HepG2 (cell line): ENCODE measurements at regions not wholly inside any gene's neighbourhood (a gene's known extent, or its start where the extent isn't known, plus 50 kb on each side); places are given as distances from the start of the nearest gene placed in this dataset.

Experiments
- CREB1 ChIP-seq, 2 experiments: fragments of 450-650 bp in 1 of 2; IDR thresholded peaks; 2 replicates each; pipeline ENCODE4 v1.6.1; 2016 to 2017; ENCODE audit warnings: control low read depth in 1 of 2, mild to moderate bottlenecking in 1 of 2, missing compliant biosample characterization in 1 of 2, missing genetic modification characterization in 1 of 2
- GABPA ChIP-seq, 2 experiments: IDR thresholded peaks; 2 replicates each; pipeline ENCODE4 v1.6.1; 2011 to 2016; ENCODE audit warnings: low read depth in 2 of 2, low read length in 1 of 2, missing biosample characterization in 1 of 2, missing genetic modification characterization in 1 of 2
- LCORL ChIP-seq, 2 experiments: fragments of 450-650 bp in 1 of 2; sonication (generic) in 1 of 2; formaldehyde crosslinking in 1 of 2; IDR thresholded peaks; 2 replicates each; pipeline versions ENCODE4 v1.5.0 to v1.6.1; 2017 to 2020; ENCODE audit warnings: antibody characterized with exemption in 1 of 2, missing genetic modification reagents in 1 of 2
- MTF1 ChIP-seq: sonication (generic); formaldehyde crosslinking; IDR thresholded peaks from 2 replicates; pipeline ENCODE4 v1.5.0; 2020; ENCODE audit warnings: missing genetic modification reagents
- NCOA1 ChIP-seq: sonication (generic); formaldehyde crosslinking; IDR thresholded peaks from 2 replicates; pipeline ENCODE4 v1.9.0; 2021; ENCODE audit warnings: missing genetic modification reagents
- NCOA2 ChIP-seq: sonication (generic); formaldehyde crosslinking; IDR thresholded peaks from 2 replicates; pipeline ENCODE4 v1.8.0; 2022; ENCODE audit warnings: inconsistent platforms
- SMYD3 ChIP-seq: sonication (generic); formaldehyde crosslinking; IDR thresholded peaks from 2 replicates; pipeline ENCODE4 v1.8.1; 2023; ENCODE audit warnings: mild to moderate bottlenecking, missing genetic modification reagents
- TBL1XR1 ChIP-seq: fragments of 150-350 bp; IDR thresholded peaks from 2 replicates; pipeline ENCODE4 v1.6.1; 2014; ENCODE audit warnings: borderline replicate concordance, low read length; ENCODE audit not compliant: partially characterized antibody
- TFAP4 ChIP-seq: sonication (generic); IDR thresholded peaks from 2 replicates; pipeline ENCODE4 v1.6.1; 2016; ENCODE audit warnings: low read depth, borderline replicate concordance
- ZNF281 ChIP-seq: sonication (generic); formaldehyde crosslinking; IDR thresholded peaks from 2 replicates; pipeline ENCODE4 v1.4.0; 2020; ENCODE audit warnings: missing genetic modification reagents, borderline replicate concordance
- ZNF775 ChIP-seq: sonication (generic); formaldehyde crosslinking; IDR thresholded peaks from 2 replicates; pipeline ENCODE4 v1.4.0; 2020; ENCODE audit warnings: missing genetic modification reagents, mild to moderate bottlenecking, moderate library complexity, borderline replicate concordance
- ZNF883 ChIP-seq: sonication (generic); formaldehyde crosslinking; IDR thresholded peaks from 2 replicates; pipeline ENCODE4 v1.5.1; 2020; ENCODE audit warnings: mild to moderate bottlenecking, missing genetic modification reagents; ENCODE audit errors: not compliant biosample characterization
- TF ChIP-seq, protein P1 (sequence below): sonication (generic); formaldehyde crosslinking; IDR thresholded peaks from 2 replicates; pipeline ENCODE4 v1.4.0; 2020; ENCODE audit warnings: missing genetic modification reagents, mild to moderate bottlenecking, borderline replicate concordance
- TF ChIP-seq, protein P2 (sequence below): IDR thresholded peaks from 2 replicates; pipeline ENCODE4 v1.6.1; 2016; ENCODE audit warnings: low read depth, missing genetic modification reagents, missing compliant biosample characterization

DNA sequence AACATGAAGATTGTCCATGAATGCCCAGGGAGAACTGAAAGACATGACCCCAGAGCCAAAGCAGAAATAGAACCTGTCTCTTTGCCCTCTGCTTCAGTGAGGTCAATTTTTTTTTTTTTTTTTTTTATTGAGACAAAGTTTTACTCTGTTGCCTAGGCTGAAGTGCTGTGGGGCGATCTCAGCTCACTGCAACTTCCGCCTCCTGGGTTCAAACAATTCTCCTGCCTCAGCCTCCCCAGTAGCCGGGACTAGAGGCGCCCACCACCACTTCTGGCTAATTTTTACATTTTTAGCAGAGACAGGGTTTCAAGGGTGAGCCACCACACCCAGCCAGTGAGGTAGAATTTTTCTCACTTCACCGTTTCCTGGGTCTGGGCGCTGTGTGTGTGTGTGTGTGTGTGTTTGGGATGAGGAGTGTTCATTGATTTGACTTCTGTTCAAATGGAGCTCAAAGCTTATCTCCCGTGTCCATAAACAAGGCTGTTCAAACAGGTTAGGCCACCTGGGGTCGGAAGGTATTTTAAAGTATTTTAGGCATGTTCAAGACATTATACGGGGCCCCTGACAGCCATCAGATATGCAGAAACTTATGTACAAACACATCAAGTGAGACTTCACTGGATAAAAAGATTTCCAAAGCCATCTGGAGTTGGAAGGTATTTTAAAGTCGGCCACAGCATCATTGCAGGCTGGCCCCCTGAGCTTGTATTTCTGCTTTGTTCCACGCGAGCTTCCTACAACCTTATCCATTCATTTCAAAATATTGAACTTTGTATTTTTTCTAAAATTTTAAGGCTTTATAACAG, 93.8 kb downstream of the MAP3K8 start (continued):
- TF ChIP-seq, protein P1, sequence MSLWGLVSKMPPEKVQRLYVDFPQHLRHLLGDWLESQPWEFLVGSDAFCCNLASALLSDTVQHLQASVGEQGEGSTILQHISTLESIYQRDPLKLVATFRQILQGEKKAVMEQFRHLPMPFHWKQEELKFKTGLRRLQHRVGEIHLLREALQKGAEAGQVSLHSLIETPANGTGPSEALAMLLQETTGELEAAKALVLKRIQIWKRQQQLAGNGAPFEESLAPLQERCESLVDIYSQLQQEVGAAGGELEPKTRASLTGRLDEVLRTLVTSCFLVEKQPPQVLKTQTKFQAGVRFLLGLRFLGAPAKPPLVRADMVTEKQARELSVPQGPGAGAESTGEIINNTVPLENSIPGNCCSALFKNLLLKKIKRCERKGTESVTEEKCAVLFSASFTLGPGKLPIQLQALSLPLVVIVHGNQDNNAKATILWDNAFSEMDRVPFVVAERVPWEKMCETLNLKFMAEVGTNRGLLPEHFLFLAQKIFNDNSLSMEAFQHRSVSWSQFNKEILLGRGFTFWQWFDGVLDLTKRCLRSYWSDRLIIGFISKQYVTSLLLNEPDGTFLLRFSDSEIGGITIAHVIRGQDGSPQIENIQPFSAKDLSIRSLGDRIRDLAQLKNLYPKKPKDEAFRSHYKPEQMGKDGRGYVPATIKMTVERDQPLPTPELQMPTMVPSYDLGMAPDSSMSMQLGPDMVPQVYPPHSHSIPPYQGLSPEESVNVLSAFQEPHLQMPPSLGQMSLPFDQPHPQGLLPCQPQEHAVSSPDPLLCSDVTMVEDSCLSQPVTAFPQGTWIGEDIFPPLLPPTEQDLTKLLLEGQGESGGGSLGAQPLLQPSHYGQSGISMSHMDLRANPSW, result peak; percentile 83; the same call in 1 of the 2 replicates
- TF ChIP-seq ZNF883 (CRISPR knock-in tag) (no peak), ZNF775 (CRISPR knock-in tag) (no peak), NCOA1 (CRISPR knock-in tag) (no peak), TBL1XR1 (peak; percentile 15), NCOA2 (peak; percentile 84), ZNF281 (CRISPR knock-in tag) (no peak), TFAP4 (0 out of 2 replicates have a peak, but pooled peaks have one; percentile 45), SMYD3 (CRISPR knock-in tag) (no peak), LCORL (IDR thresholded peaks at IDR 0.05) (0 out of 2 replicates have a peak, but pooled peaks have one; percentile 39), LCORL (CRISPR knock-in tag; IDR thresholded peaks at IDR 0.05) (peak; percentile 95), GABPA (IDR thresholded peaks at IDR 0.05; ENCODE audit: low read depth, low read length) (no peak), GABPA (CRISPR knock-in tag; IDR thresholded peaks at IDR 0.05; ENCODE audit: low read depth) (peak; percentile 12; the same call in 1 of the 2 replicates), MTF1 (CRISPR knock-in tag) (no peak), CREB1 (IDR thresholded peaks at IDR 0.05) (no peak), CREB1 (CRISPR knock-in tag; IDR thresholded peaks at IDR 0.05) (0 out of 2 replicates have a peak, but pooled peaks have one; percentile 48)
- TF ChIP-seq, protein P2, sequence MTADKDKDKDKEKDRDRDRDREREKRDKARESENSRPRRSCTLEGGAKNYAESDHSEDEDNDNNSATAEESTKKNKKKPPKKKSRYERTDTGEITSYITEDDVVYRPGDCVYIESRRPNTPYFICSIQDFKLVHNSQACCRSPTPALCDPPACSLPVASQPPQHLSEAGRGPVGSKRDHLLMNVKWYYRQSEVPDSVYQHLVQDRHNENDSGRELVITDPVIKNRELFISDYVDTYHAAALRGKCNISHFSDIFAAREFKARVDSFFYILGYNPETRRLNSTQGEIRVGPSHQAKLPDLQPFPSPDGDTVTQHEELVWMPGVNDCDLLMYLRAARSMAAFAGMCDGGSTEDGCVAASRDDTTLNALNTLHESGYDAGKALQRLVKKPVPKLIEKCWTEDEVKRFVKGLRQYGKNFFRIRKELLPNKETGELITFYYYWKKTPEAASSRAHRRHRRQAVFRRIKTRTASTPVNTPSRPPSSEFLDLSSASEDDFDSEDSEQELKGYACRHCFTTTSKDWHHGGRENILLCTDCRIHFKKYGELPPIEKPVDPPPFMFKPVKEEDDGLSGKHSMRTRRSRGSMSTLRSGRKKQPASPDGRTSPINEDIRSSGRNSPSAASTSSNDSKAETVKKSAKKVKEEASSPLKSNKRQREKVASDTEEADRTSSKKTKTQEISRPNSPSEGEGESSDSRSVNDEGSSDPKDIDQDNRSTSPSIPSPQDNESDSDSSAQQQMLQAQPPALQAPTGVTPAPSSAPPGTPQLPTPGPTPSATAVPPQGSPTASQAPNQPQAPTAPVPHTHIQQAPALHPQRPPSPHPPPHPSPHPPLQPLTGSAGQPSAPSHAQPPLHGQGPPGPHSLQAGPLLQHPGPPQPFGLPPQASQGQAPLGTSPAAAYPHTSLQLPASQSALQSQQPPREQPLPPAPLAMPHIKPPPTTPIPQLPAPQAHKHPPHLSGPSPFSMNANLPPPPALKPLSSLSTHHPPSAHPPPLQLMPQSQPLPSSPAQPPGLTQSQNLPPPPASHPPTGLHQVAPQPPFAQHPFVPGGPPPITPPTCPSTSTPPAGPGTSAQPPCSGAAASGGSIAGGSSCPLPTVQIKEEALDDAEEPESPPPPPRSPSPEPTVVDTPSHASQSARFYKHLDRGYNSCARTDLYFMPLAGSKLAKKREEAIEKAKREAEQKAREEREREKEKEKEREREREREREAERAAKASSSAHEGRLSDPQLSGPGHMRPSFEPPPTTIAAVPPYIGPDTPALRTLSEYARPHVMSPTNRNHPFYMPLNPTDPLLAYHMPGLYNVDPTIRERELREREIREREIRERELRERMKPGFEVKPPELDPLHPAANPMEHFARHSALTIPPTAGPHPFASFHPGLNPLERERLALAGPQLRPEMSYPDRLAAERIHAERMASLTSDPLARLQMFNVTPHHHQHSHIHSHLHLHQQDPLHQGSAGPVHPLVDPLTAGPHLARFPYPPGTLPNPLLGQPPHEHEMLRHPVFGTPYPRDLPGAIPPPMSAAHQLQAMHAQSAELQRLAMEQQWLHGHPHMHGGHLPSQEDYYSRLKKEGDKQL (CRISPR knock-in tag), result peak; percentile 67
